ENCODE measurements at regions not wholly inside any gene's neighbourhood (a gene's known extent, or its start where the extent isn't known, plus 50 kb on each side); places are given as distances from the start of the nearest gene placed in this dataset.
A peak's percentile ranks its signal among the peaks of the same experiment; 100 is the strongest.
"Not testable (repeated sequence)": the region's sequence is repeated elsewhere in the genome, so short reads cannot be mapped to it uniquely, and the experiment has no call there.

DNA sequence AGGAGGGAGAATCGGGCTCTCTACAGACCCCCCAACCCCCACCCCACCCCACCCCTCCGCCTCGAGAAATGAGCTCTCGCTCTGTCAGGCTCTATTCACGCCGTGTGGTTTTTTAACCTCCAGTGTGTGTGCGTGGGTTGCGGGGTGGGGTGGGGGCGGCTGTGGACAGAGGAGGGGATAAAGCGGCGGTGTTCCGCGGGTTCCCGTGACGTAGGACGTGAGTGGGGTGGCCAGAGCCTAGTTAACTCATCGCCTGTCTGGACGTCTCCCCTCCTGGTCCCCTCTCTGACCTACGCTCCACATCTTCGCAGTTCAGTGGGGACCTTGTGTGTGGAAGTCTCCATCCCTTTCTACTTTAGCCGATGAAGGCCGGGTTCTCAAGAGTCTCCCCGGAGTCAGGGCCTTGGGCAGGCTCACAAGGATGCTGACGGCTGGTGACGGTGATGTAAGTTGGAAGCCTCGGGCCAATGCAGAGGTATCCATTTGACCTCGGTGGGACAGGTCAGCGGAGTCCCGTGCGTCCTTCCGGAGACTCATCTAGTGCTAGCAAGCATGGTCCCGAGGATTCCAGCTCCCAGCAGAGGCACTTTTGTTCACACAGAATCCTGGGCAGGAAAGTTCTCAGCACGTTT is 1507.1 kb upstream of the DEFB115 start:
- H3K4me3 Mint-ChIP-seq, result no peak overlapping the region
- peaks cover 18% of the 10 kb centered on the region for H3K27me3 Mint-ChIP-seq
- H3K27ac Mint-ChIP-seq (ENCODE audit: low read depth), result no peak overlapping the region
- ATAC-seq (replicated peaks; ENCODE audit: extremely low read depth, poor library complexity, severe bottlenecking) (no peak), DNase-seq (ENCODE audit: low spot score in 2 of 2) (no peak)
- peaks cover 28% of the 10 kb centered on the region for H3K9me3 Mint-ChIP-seq
- H3K36me3 Mint-ChIP-seq (ENCODE audit: insufficient read depth), result peaks cover 2% of the 10 kb centered on the region
- no peaks in the 10 kb centered on the region for H3K4me1 Mint-ChIP-seq

DNA sequence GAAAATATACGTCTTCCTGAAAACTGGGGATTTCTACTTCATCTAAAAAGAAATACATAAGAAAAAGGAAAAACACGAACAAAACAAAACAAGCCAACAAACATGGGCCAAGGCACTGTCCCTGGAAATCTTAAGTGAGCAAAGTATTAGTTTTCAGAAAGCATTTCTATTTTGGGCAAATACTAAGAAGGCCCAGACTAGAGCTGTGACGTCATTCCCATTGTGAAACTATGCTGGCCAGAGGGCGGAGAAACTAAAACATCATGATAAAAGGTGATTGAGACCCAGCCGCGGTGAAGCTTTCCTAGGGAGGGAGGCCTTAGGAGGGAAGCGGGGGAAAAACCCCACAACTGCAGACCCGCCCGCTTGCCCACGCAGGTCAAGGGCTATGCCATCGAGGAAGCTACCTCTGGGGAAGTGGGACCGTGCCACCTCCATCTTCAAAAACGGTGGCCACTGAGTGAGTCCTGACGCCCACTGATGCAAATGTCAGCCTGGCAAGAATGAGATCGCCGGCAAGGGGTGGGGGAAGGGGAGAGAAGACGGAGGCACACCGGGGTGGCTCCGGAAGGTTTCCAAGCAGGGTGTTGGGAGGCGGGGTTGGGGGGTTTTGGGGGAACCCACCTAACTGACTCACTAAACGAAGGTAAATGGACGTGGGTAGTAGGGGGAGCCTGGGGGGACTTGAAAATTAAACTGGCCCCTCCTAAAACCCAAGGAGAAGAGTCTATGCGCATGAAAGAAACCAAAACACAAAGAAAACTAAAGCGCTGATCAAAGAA is 1504.6 kb upstream of the DEFB115 start:
- ATAC-seq (replicated peaks; ENCODE audit: extremely low read depth, poor library complexity, severe bottlenecking); H3K4me1 Mint-ChIP-seq; DNase-seq (ENCODE audit: low spot score in 2 of 2); H3K36me3 Mint-ChIP-seq (ENCODE audit: insufficient read depth): not testable (repeated sequence)
- Mint-ChIP-seq H3K9me3 (peaks cover 32% of the 10 kb centered on the region), H3K27me3 (peaks cover 18% of the 10 kb centered on the region), H3K4me3 (peak overlapping the region; percentile 35), H3K27ac (ENCODE audit: low read depth) (peak overlapping the region; percentile 1)

DNA sequence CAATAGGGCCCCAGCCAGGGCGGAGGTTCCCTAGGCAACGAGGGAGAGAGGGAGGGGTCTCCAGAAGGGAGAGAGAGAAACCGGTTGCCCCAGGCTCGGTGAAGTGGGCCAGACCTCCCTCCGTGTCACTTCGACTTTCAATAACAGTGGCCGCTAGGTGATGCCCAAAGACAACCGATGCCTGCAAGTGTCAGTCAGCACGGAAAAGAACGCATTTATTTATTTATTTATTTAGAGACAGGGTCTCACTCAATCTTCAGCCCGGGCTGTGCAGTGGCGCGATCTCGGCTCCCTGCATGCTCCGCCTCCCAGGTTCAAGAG is 1504.1 kb upstream of the DEFB115 start:
- not testable (repeated sequence) for H3K4me1 Mint-ChIP-seq; H3K36me3 Mint-ChIP-seq (ENCODE audit: insufficient read depth); H3K27ac Mint-ChIP-seq (ENCODE audit: low read depth); H3K4me3 Mint-ChIP-seq; ATAC-seq (replicated peaks; ENCODE audit: extremely low read depth, poor library complexity, severe bottlenecking); DNase-seq (ENCODE audit: low spot score in 2 of 2)
- Mint-ChIP-seq H3K27me3 (peaks cover 18% of the 10 kb centered on the region), H3K9me3 (peaks cover 32% of the 10 kb centered on the region)

DNA sequence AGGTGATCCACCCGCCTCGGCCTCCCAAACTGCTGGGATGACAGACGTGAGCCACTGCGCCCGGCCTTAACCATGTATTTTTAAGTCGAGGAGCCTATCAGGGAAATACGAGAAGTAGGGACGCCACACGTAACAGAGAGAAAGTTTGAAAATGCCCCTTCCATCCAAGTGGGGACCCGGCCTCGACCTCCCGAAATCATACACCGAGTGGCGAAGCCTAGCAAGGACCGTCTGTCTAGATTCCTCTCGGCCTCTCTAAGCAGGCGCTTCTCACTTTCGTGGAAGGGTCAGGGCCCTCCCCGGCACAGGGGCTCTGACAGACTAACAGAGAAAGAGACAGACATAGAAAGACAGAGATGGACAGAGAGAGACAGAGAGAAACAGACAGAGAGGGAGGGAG is 1503.6 kb upstream of the DEFB115 start:
- not testable (repeated sequence) for H3K4me3 Mint-ChIP-seq; H3K36me3 Mint-ChIP-seq (ENCODE audit: insufficient read depth); ATAC-seq (replicated peaks; ENCODE audit: extremely low read depth, poor library complexity, severe bottlenecking); DNase-seq (ENCODE audit: low spot score in 2 of 2); H3K4me1 Mint-ChIP-seq
- Mint-ChIP-seq H3K9me3 (peaks cover 32% of the 10 kb centered on the region), H3K27me3 (peaks cover 18% of the 10 kb centered on the region), H3K27ac (ENCODE audit: low read depth) (peak overlapping the region; percentile 54)

DNA sequence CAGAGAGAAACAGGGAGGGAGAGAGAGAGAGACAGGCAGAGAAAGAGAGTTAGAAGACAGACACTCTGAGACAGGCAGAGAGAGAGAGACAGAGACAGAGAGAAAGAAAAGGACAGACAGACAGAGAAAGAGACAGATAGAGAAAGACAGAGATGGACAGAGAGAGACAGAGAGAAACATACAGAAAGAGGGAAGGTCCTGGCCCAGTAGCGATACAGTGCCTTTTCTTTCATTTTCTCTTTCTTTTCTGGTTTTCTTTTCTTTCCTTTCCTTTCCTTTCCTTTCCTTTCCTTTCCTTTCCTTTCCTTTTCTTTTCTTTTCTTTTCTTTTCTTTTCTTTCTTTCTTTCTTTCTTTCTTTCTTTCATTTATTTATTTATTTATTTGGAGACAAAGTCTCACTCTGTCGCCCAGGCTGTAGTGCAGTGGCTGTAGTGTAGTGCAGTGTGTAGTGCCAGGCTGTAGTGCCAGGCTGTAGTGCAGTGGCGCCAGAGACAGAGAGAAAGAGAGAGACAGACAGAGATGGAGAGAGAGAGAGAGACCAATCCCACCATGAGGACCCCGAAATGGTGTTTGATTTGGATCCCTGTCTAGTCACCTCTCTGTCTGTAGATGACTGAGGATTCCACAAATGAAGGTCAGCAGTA is 1501.5 kb upstream of the DEFB115 start:
- peak overlapping the region; percentile 3 for H3K27ac Mint-ChIP-seq (ENCODE audit: low read depth)
- H3K36me3 Mint-ChIP-seq (ENCODE audit: insufficient read depth); ATAC-seq (replicated peaks; ENCODE audit: extremely low read depth, poor library complexity, severe bottlenecking); DNase-seq (ENCODE audit: low spot score in 2 of 2); H3K4me1 Mint-ChIP-seq; H3K4me3 Mint-ChIP-seq: not testable (repeated sequence)
- peaks cover 31% of the 10 kb centered on the region for H3K9me3 Mint-ChIP-seq
- H3K27me3 Mint-ChIP-seq, result peaks cover 16% of the 10 kb centered on the region

DNA sequence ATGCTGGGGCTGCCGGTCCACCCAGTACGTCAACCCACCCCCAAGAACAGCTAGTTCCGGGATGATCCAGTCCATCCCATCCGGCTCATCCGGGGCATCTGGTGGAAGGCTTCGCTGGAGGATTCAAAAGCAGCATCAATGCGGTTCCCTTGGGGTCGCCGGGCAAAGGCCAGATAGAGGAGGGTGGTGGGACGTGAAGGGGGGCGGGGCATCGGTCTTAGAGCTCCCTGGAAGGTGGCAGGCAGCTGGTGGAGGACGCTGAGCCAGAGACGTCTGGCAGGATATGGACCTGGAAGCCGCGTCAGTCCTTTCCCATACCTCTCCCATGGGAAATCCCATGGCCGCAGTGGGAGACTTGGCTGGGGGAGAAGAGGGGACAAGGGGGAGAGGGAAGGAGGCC is 1500.8 kb upstream of the DEFB115 start:
- no peak for ATAC-seq (replicated peaks; ENCODE audit: extremely low read depth, poor library complexity, severe bottlenecking)
- Mint-ChIP-seq H3K4me3 (no peak overlapping the region), H3K27ac (ENCODE audit: low read depth) (no peak overlapping the region), H3K27me3 (peaks cover 9% of the 10 kb centered on the region), H3K36me3 (ENCODE audit: insufficient read depth) (peaks cover 2% of the 10 kb centered on the region), H3K4me1 (no peaks in the 10 kb centered on the region), H3K9me3 (peaks cover 24% of the 10 kb centered on the region)
- no peak for DNase-seq (ENCODE audit: low spot score in 2 of 2)

DNA sequence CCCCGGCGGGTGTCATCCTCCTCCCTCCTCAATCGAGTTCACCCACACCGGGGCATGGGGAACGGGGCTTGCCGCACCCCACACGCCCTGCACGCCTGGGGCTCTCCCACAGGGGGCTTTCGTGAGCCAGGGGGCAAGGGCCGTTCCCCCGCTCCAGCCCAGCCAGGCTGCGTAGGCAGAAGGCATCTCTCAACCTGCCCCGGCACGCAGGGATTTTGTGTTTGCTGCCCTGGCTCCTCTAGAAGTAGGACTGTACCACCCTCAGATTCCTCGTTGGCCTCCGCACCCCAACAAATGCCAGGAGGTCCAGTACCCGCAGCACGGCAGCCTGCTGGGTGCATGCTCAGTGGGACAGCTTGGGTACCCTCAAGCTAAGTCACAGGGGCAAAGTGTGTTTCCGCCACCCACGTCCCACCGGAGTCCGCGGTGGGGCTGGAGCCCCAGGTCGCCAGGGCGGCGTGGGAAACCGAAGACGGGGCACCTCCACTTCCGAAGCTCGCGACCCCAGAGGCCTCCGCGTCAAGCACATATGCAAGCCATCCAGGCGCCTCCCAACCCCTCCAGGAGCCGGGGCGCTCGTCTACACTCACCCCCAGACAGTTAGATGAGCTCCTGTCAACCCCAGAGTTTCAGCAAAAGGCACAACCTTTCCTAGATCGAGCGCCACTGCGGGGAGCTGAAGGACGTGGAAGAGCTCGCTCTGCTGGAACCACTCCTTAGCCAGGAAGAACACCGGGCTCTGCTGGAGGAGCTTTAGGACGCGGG is 1495.7 kb upstream of the DEFB115 start:
- not testable (repeated sequence) for H3K36me3 Mint-ChIP-seq (ENCODE audit: insufficient read depth); ATAC-seq (replicated peaks; ENCODE audit: extremely low read depth, poor library complexity, severe bottlenecking); H3K4me1 Mint-ChIP-seq; H3K4me3 Mint-ChIP-seq; DNase-seq (ENCODE audit: low spot score in 2 of 2); H3K27ac Mint-ChIP-seq (ENCODE audit: low read depth); H3K27me3 Mint-ChIP-seq; H3K9me3 Mint-ChIP-seq

DNA sequence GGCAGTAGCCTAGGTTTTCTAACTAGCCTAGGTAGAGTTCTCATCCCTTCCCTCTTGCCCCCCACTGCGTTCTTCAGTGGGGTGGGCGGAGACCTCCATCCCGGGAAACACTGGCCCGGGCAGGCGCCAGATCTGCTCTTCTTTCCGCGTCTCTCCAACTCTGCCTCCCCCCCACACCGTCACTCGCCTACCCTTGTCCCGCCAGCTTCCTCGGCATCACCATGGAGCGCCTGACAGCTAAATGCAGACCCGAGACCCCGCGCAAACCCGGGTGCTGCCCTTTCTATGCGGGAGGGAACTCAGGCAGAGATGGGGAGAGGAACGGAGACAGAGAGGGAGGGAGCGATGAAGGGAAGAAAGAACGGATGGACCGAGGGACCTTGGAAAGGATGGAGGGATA is 1494.8 kb upstream of the DEFB115 start:
- Mint-ChIP-seq H3K27ac (ENCODE audit: low read depth) (no peak overlapping the region), H3K9me3 (peaks cover 6% of the 10 kb centered on the region), H3K36me3 (ENCODE audit: insufficient read depth) (no peaks in the 10 kb centered on the region), H3K27me3 (no peaks in the 10 kb centered on the region), H3K4me1 (no peaks in the 10 kb centered on the region), H3K4me3 (no peak overlapping the region)
- no peak for ATAC-seq (replicated peaks; ENCODE audit: extremely low read depth, poor library complexity, severe bottlenecking)
- no peak for DNase-seq (ENCODE audit: low spot score in 2 of 2)

DNA sequence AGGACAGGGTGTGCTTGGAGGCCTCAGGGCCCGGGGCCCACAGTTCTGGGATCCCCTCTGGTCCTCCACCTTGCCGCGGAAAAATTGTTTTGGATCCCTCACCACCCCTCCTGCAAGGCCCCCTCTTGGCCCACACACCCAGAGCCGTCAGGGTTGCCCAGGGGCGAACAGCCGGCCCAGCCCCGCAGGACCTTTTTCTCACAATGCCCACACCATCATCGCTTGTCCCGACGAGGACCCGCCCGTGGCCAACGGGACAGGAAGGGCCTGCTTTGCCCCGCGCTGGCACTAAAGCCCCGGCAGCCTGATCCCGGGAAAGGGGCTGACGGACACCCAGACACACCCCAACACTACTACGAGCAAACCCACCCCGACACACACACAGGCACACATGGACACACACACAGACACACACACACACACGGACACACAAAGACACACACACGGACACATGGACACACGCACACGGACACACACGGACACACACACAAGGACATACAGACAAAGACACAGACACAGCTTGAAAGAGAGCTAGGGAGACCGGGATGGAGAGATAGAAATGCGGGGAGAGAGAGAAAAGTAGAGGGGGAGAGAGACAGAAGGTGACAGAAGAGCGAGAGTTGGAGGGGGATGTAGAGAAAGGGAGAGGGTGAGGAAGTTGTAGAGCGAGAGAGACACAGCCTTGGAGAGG is 1493.5 kb upstream of the DEFB115 start:
- ATAC-seq (replicated peaks; ENCODE audit: extremely low read depth, poor library complexity, severe bottlenecking) (no peak), DNase-seq (ENCODE audit: low spot score in 2 of 2) (no peak)
- H3K27ac Mint-ChIP-seq (ENCODE audit: low read depth), result no peak overlapping the region
- H3K4me3 Mint-ChIP-seq, result no peak overlapping the region
- no peaks in the 10 kb centered on the region for H3K36me3 Mint-ChIP-seq (ENCODE audit: insufficient read depth)
- no peaks in the 10 kb centered on the region for H3K27me3 Mint-ChIP-seq
- H3K9me3 Mint-ChIP-seq, result peaks cover 6% of the 10 kb centered on the region
- H3K4me1 Mint-ChIP-seq, result no peaks in the 10 kb centered on the region

GRCh38 chr20:29764922-29765610 is 1492.4 kb upstream of the DEFB115 start:
- DNase-seq (ENCODE audit: low spot score in 2 of 2); H3K36me3 Mint-ChIP-seq (ENCODE audit: insufficient read depth); H3K9me3 Mint-ChIP-seq; H3K27ac Mint-ChIP-seq (ENCODE audit: low read depth); H3K4me1 Mint-ChIP-seq; H3K27me3 Mint-ChIP-seq; H3K4me3 Mint-ChIP-seq; ATAC-seq (replicated peaks; ENCODE audit: extremely low read depth, poor library complexity, severe bottlenecking): not testable (repeated sequence)

DNA sequence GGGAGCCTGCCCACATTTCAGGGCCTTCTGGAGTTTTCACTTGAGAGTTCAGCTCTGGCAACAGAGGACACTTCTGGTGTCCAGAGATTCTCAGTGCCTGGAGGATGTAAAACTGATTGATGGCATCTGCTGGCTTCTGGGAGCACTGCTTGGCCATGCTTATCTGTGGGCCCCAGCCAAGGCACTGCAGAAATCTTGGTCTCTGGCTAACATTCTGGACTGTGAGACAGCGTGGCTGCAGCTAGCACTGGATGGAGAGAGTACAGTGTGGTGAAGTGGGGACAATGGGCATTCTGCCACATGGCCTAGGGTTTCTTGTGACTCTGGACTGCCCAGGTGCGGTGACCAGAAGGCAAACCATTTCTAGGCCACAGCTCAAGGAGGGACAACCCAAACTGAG is 1479.4 kb upstream of the DEFB115 start:
- H3K27me3 Mint-ChIP-seq; H3K4me3 Mint-ChIP-seq; H3K36me3 Mint-ChIP-seq (ENCODE audit: insufficient read depth); ATAC-seq (replicated peaks; ENCODE audit: extremely low read depth, poor library complexity, severe bottlenecking); DNase-seq (ENCODE audit: low spot score in 2 of 2); H3K4me1 Mint-ChIP-seq; H3K27ac Mint-ChIP-seq (ENCODE audit: low read depth): not testable (repeated sequence)
- peaks cover 23% of the 10 kb centered on the region for H3K9me3 Mint-ChIP-seq

DNA sequence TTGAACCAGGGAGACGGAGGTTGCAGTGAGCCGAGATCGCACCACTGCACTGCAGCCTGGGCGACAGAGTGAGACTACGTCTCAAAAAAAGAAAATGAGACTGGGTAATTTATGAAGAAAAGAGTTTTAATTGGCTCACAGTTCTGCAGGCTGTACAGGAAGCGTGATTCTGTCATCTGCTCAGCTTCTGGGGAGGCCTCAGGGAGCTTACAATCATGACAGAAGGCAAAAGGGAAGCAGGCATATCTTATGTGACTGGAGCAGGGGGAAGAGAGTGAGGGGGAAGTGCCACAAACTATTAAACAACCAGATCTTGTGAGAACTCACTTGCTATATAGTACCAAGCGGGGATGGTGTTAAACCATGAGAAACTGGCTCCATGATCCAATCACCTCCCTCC is 1476.2 kb upstream of the DEFB115 start:
- not testable (repeated sequence) for H3K4me3 Mint-ChIP-seq; H3K27me3 Mint-ChIP-seq; H3K27ac Mint-ChIP-seq (ENCODE audit: low read depth); DNase-seq (ENCODE audit: low spot score in 2 of 2); H3K4me1 Mint-ChIP-seq; H3K36me3 Mint-ChIP-seq (ENCODE audit: insufficient read depth); ATAC-seq (replicated peaks; ENCODE audit: extremely low read depth, poor library complexity, severe bottlenecking)
- peaks cover 23% of the 10 kb centered on the region for H3K9me3 Mint-ChIP-seq
